ENCODE measurements at regions not wholly inside any gene's neighbourhood (a gene's known extent, or its start where the extent isn't known, plus 50 kb on each side); places are given as distances from the start of the nearest gene placed in this dataset.

DNA sequence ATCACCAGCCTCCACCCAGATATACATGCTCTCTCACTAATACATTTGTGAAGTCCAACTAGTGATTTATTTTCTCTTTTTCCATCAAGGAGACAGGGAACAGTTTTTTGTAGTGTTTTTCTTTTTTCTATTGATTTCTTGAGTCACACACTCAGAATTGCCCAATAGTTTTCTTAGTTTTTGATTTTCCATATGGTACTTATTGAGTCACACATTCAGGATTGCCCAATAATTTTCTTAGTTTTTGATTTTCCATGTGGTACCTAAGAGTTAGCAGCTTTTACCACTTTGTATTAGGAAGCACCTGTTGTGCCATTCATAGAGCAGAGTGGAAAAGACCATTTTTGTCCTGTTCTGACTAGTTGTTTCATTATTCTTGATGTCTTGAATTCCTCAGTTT, 1268.8 kb downstream of the EPHA7 start:
- H3K4me3 Mint-ChIP-seq: no peak overlapping the region
- no peaks in the 10 kb centered on the region for H3K27me3 Mint-ChIP-seq
- Histone ChIP-seq H3K27ac (ENCODE audit: low read depth, low read length) (no peak overlapping the region), H3K4me3 (ENCODE audit: low read length in 2 of 2) (no peak overlapping the region), H3K27me3 (ENCODE audit: insufficient read depth, low read length) (no peaks in the 10 kb centered on the region), H3K4me1 (ENCODE audit: insufficient read depth, low read length) (no peaks in the 10 kb centered on the region), H3K36me3 (ENCODE audit: insufficient read depth, low read length) (no peaks in the 10 kb centered on the region), H3K9me3 (ENCODE audit: control insufficient read depth in 1 of 2, low read length in 2 of 2) (no peaks in the 10 kb centered on the region)
- no peak overlapping the region for H3K27ac Mint-ChIP-seq
- H3K4me1 Mint-ChIP-seq: no peaks in the 10 kb centered on the region
- POLR2A ChIA-PET (ENCODE audit: partially characterized antibody): no interaction called here
- CTCF ChIA-PET (ENCODE audit: partially characterized antibody): no interaction called here
- DNase-seq: no peak
- intact Hi-C loops (cut with micrococcal nuclease): no loop called here
- peaks cover 0 to 4% (median 3%) of the 10 kb centered on the region in 8 donors for H3K9me3 Mint-ChIP-seq
- no peaks in the 10 kb centered on the region for H3K36me3 Mint-ChIP-seq

DNA sequence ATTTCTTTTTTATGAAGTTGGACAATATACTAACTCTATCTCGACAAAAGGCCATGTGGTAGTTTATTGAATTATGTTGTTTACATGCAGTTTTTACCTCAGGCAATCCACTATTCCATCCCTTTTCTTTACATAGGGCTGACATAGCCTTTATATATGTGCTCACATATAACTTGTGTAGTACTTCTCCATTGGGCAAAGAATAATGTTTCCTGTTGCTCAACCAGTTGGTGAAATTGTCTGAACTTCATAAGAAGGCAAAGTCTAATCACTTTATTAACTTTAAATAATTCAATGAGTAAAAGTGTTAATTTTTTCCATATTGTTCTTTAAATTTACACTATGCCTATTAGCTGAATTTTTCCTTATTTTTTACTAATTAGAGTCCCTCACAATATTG, 1272.1 kb downstream of the EPHA7 start:
- CTCF ChIA-PET (ENCODE audit: partially characterized antibody): no interaction called here
- H3K27me3 ChIP-seq (ENCODE audit: insufficient read depth, low read length): no peaks in the 10 kb centered on the region
- H3K4me3 ChIP-seq (ENCODE audit: low read length in 2 of 2): no peak overlapping the region
- H3K4me1 Mint-ChIP-seq: no peaks in the 10 kb centered on the region
- H3K4me1 ChIP-seq (ENCODE audit: insufficient read depth, low read length): no peaks in the 10 kb centered on the region
- POLR2A ChIA-PET (ENCODE audit: partially characterized antibody): no interaction called here
- no peaks in the 10 kb centered on the region for H3K36me3 ChIP-seq (ENCODE audit: insufficient read depth, low read length)
- H3K27ac ChIP-seq (ENCODE audit: low read depth, low read length): no peak overlapping the region
- intact Hi-C loops (cut with micrococcal nuclease): no loop called here
- H3K9me3 Mint-ChIP-seq: peaks cover 0 to 13% (median 3%) of the 10 kb centered on the region in 8 donors
- H3K27me3 Mint-ChIP-seq: no peaks in the 10 kb centered on the region
- no peak for DNase-seq
- H3K4me3 Mint-ChIP-seq: no peak overlapping the region
- H3K9me3 ChIP-seq (ENCODE audit: control insufficient read depth in 1 of 2, low read length in 2 of 2): no peaks in the 10 kb centered on the region
- no peaks in the 10 kb centered on the region for H3K36me3 Mint-ChIP-seq
- H3K27ac Mint-ChIP-seq: no peak overlapping the region

DNA sequence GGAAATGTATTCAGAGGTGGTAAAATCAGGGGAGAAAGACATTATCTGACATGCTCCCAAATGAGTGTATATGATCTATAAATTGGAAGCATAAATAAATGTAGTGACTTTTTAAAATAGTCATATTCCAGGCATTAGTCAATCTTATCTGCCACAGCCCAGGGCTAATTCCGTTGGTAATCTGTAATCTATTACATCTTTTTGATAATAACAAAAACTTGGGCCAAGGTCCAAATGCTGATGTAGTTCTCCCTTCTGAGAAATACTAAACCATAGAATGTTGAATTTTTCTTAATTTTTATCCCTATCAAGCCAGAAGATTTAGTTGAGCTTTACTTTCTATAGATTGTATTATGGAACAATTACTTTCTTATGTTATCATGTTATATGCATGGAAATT, 1279.8 kb downstream of the EPHA7 start:
- H3K27me3 Mint-ChIP-seq: no peaks in the 10 kb centered on the region
- no peaks in the 10 kb centered on the region for H3K36me3 Mint-ChIP-seq
- Histone ChIP-seq H3K4me3 (ENCODE audit: low read length in 2 of 2) (no peak overlapping the region), H3K27me3 (ENCODE audit: insufficient read depth, low read length) (no peaks in the 10 kb centered on the region), H3K4me1 (ENCODE audit: insufficient read depth, low read length) (no peaks in the 10 kb centered on the region), H3K36me3 (ENCODE audit: insufficient read depth, low read length) (no peaks in the 10 kb centered on the region), H3K27ac (ENCODE audit: low read depth, low read length) (no peak overlapping the region), H3K9me3 (ENCODE audit: control insufficient read depth in 1 of 2, low read length in 2 of 2) (no peaks in the 10 kb centered on the region)
- CTCF ChIA-PET (ENCODE audit: partially characterized antibody): no interaction called here
- intact Hi-C loops (cut with micrococcal nuclease): no loop called here
- no peak overlapping the region for H3K4me3 Mint-ChIP-seq
- H3K9me3 Mint-ChIP-seq: peaks cover 0 to 19% (median under 1%) of the 10 kb centered on the region in 8 donors
- POLR2A ChIA-PET (ENCODE audit: partially characterized antibody): no interaction called here
- DNase-seq: no peak
- no peak overlapping the region for H3K27ac Mint-ChIP-seq
- H3K4me1 Mint-ChIP-seq: no peaks in the 10 kb centered on the region

DNA sequence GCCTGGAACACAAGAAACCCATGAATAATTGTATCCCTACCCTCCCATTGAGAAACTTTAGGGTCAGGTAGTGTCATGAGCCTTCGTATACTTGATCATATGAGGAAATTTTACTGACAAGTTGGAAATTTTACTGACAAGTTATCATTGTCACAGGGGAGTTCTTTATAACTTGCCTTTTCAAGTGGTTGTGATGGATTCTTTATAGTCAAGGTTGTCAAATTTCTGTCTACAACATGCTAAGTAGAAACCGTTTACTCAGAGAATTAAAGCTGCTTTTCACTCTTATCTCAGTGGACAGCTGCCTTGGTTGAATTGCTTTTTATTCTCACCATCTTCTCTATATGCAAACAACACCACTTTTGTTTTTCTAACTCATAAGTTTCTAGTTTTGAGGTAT, 1286.4 kb downstream of the EPHA7 start:
- no peak for DNase-seq
- H3K36me3 Mint-ChIP-seq: no peaks in the 10 kb centered on the region

DNA sequence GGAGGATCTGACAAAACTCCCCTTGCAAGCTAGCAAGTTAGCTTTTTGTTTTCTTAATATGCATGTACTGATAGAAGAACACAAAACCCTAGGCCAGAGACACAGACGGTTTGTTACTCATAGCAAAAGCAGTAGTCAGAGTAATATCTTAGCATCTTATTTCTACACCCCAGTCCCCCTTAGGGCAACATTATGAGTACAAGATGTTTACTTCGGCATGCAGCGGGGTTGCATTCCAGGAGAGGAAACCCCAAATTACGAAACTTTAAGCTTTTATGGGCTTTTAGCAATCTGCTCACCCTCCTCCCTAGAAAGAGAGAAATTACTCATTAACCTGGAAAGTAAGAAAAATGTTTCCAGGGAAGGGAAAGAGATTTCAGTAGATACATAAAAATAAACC, 1286.9 kb downstream of the EPHA7 start:
- H3K4me3 Mint-ChIP-seq: no peak overlapping the region

More for the DNA sequence above, 1286.4 kb downstream of the EPHA7 start:
- Mint-ChIP-seq H3K4me3 (no peak overlapping the region), H3K27ac (no peak overlapping the region), H3K9me3 (peaks cover 0 to 8% (median 4%) of the 10 kb centered on the region in 8 donors), H3K4me1 (no peaks in the 10 kb centered on the region), H3K27me3 (no peaks in the 10 kb centered on the region)
- CTCF ChIA-PET (ENCODE audit: partially characterized antibody): no interaction called here
- H3K4me3 ChIP-seq (ENCODE audit: low read length in 2 of 2): no peak overlapping the region
- H3K27me3 ChIP-seq (ENCODE audit: insufficient read depth, low read length): no peaks in the 10 kb centered on the region
- no peak overlapping the region for H3K27ac ChIP-seq (ENCODE audit: low read depth, low read length)
- intact Hi-C loops (cut with micrococcal nuclease): no loop called here
- H3K9me3 ChIP-seq (ENCODE audit: control insufficient read depth in 1 of 2, low read length in 2 of 2): no peaks in the 10 kb centered on the region
- POLR2A ChIA-PET (ENCODE audit: partially characterized antibody): no interaction called here
- no peaks in the 10 kb centered on the region for H3K36me3 ChIP-seq (ENCODE audit: insufficient read depth, low read length)
- H3K4me1 ChIP-seq (ENCODE audit: insufficient read depth, low read length): no peaks in the 10 kb centered on the region

DNA sequence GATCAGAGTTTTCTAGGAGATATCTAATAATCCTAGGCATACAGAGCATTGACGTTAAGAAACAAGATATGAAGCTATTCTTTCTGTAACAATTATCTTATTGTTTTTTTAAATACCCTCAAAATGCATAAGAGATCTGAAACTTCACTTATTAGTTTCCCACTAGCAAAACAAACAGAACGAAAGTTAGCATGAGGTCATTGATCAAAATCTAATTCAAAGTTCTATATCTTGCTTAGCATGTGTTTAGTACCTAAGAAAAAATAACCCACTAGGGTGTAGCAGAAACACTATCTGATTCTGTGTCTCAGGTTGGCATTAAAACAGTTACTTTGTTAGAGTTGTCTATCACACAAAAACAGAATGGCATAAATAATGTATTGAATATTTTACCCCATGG, 1288.4 kb downstream of the EPHA7 start:
- H3K4me1 ChIP-seq (ENCODE audit: insufficient read depth, low read length): no peaks in the 10 kb centered on the region
- Mint-ChIP-seq H3K4me3 (no peak overlapping the region), H3K27ac (no peak overlapping the region), H3K27me3 (no peaks in the 10 kb centered on the region), H3K4me1 (no peaks in the 10 kb centered on the region), H3K9me3 (peaks cover 0 to 8% (median 4%) of the 10 kb centered on the region in 8 donors), H3K36me3 (no peaks in the 10 kb centered on the region)
- CTCF ChIA-PET (ENCODE audit: partially characterized antibody): no interaction called here
- H3K4me3 ChIP-seq (ENCODE audit: low read length in 2 of 2): no peak overlapping the region
- no peak overlapping the region for H3K27ac ChIP-seq (ENCODE audit: low read depth, low read length)
- H3K36me3 ChIP-seq (ENCODE audit: insufficient read depth, low read length): no peaks in the 10 kb centered on the region
- intact Hi-C loops (cut with micrococcal nuclease): no loop called here
- POLR2A ChIA-PET (ENCODE audit: partially characterized antibody): no interaction called here
- H3K27me3 ChIP-seq (ENCODE audit: insufficient read depth, low read length): no peaks in the 10 kb centered on the region
- H3K9me3 ChIP-seq (ENCODE audit: control insufficient read depth in 1 of 2, low read length in 2 of 2): peaks cover 0 to 6% of the 10 kb centered on the region in 2 donors
- DNase-seq: no peak

More for the DNA sequence above, 1286.9 kb downstream of the EPHA7 start:
- Mint-ChIP-seq H3K27me3 (no peaks in the 10 kb centered on the region), H3K27ac (no peak overlapping the region), H3K4me1 (no peaks in the 10 kb centered on the region), H3K9me3 (peaks cover 0 to 8% (median 3%) of the 10 kb centered on the region in 8 donors), H3K36me3 (no peaks in the 10 kb centered on the region)
- H3K27ac ChIP-seq (ENCODE audit: low read depth, low read length): no peak overlapping the region
- DNase-seq: no peak
- no peaks in the 10 kb centered on the region for H3K9me3 ChIP-seq (ENCODE audit: control insufficient read depth in 1 of 2, low read length in 2 of 2)
- no peaks in the 10 kb centered on the region for H3K36me3 ChIP-seq (ENCODE audit: insufficient read depth, low read length)
- ChIA-PET CTCF (ENCODE audit: partially characterized antibody) (no interaction called here), POLR2A (ENCODE audit: partially characterized antibody) (no interaction called here)
- no peaks in the 10 kb centered on the region for H3K4me1 ChIP-seq (ENCODE audit: insufficient read depth, low read length)
- H3K4me3 ChIP-seq (ENCODE audit: low read length in 2 of 2): no peak overlapping the region
- intact Hi-C loops (cut with micrococcal nuclease): no loop called here
- no peaks in the 10 kb centered on the region for H3K27me3 ChIP-seq (ENCODE audit: insufficient read depth, low read length)

DNA sequence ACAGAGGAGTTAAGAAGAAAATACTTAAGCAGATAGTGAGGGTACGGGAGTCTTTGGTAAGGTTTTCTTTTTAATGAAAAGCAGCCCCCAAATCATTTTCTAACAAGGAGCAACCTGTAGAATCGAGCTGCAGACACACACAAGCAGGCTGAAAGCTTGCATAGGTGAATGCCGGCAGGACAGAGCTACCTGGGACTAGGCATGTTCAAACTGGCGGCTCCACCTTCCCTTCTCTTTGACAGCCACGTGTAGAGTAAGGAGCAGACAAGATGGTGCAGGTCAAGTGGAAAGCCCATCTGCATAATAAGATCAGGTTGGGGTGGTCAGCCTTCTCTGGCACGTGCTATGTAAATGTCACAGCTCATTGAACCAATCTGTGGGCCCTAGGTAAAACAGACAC, 1292.4 kb downstream of the EPHA7 start:
- no peaks in the 10 kb centered on the region for H3K36me3 Mint-ChIP-seq
- H3K9me3 ChIP-seq (ENCODE audit: control insufficient read depth in 1 of 2, low read length in 2 of 2): peaks cover 0 to 6% of the 10 kb centered on the region in 2 donors
- no peaks in the 10 kb centered on the region for H3K4me1 ChIP-seq (ENCODE audit: insufficient read depth, low read length)
- no peak overlapping the region for H3K4me3 ChIP-seq (ENCODE audit: low read length in 2 of 2)
- ChIA-PET CTCF (ENCODE audit: partially characterized antibody) (no interaction called here), POLR2A (ENCODE audit: partially characterized antibody) (no interaction called here)
- H3K36me3 ChIP-seq (ENCODE audit: insufficient read depth, low read length): no peaks in the 10 kb centered on the region
- H3K27me3 ChIP-seq (ENCODE audit: insufficient read depth, low read length): no peaks in the 10 kb centered on the region
- H3K27ac Mint-ChIP-seq: no peak overlapping the region
- H3K27me3 Mint-ChIP-seq: no peaks in the 10 kb centered on the region
- H3K9me3 Mint-ChIP-seq: peaks cover 0 to 8% (median 4%) of the 10 kb centered on the region in 8 donors
- no peaks in the 10 kb centered on the region for H3K4me1 Mint-ChIP-seq
- intact Hi-C loops (cut with micrococcal nuclease): no loop called here
- H3K4me3 Mint-ChIP-seq: no peak overlapping the region
- DNase-seq: no peak
- H3K27ac ChIP-seq (ENCODE audit: low read depth, low read length): no peak overlapping the region

DNA sequence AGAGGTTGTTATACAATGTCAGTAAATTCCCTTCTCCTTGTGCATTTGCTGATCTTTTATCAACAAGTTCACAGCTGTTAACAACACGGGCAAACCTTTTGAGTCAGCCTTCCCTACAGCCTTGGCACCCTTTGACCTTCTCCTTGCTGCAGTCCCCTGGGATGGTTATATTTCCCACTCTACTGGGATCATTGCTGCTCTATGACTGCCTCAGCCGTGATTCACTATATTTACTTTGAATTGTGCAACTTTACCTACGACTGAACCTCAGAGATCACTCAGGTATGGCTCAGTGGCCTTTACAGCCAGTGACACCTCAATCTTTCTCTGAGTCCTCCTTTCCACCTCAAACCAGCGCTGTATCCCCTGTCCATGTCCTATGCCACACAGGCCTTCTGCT, 1293.3 kb downstream of the EPHA7 start:
- Histone ChIP-seq H3K4me1 (ENCODE audit: insufficient read depth, low read length) (no peaks in the 10 kb centered on the region), H3K9me3 (ENCODE audit: control insufficient read depth in 1 of 2, low read length in 2 of 2) (peaks cover 0 to 6% of the 10 kb centered on the region in 2 donors), H3K4me3 (ENCODE audit: low read length in 2 of 2) (no peak overlapping the region), H3K27ac (ENCODE audit: low read depth, low read length) (no peak overlapping the region), H3K36me3 (ENCODE audit: insufficient read depth, low read length) (no peaks in the 10 kb centered on the region), H3K27me3 (ENCODE audit: insufficient read depth, low read length) (no peaks in the 10 kb centered on the region)
- Mint-ChIP-seq H3K4me3 (no peak overlapping the region), H3K27ac (no peak overlapping the region), H3K27me3 (no peaks in the 10 kb centered on the region), H3K9me3 (peaks cover 0 to 8% (median 4%) of the 10 kb centered on the region in 8 donors), H3K36me3 (no peaks in the 10 kb centered on the region), H3K4me1 (no peaks in the 10 kb centered on the region)
- intact Hi-C loops (cut with micrococcal nuclease): no loop called here
- ChIA-PET POLR2A (ENCODE audit: partially characterized antibody) (no interaction called here), CTCF (ENCODE audit: partially characterized antibody) (no interaction called here)
- no peak for DNase-seq
